ENCODE measurements at regions not wholly inside any gene's neighbourhood (a gene's known extent, or its start where the extent isn't known, plus 50 kb on each side); places are given as distances from the start of the nearest gene placed in this dataset.

DNA sequence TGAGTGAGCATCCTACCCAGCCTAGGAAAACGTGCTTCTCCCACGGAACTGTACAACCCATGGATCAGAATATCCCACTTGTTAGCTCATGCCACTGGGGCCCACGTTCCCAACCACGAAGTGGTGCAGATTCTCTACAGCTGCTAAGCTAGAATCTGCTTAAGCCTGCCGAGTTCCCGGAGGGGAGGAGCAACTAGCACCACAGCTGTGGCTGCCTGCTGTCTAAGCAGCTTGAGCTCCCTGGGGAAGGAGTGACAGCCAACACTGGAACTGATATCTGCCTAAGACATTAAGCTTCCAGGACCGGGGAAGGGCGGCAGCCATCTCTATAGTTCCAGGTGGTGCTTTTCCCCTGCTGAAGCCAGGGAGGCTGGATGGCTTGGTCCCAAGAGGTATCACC is 334.7 kb upstream of the CHRM2 start:
- Histone ChIP-seq H3K9me3 (ENCODE audit: control insufficient read depth, insufficient read depth, low read depth, low read length) (no peaks in the 10 kb centered on the region), H3K4me1 (ENCODE audit: control insufficient read depth, insufficient read depth, low read length) (no peaks in the 10 kb centered on the region), H3K4me3 (ENCODE audit: low read depth, low read length) (no peak overlapping the region), H3K36me3 (ENCODE audit: control insufficient read depth, insufficient read depth, low read length) (no peaks in the 10 kb centered on the region), H3K9ac (ENCODE audit: low read length) (no peak overlapping the region), H3K27ac (ENCODE audit: low read depth, low read length) (no peak overlapping the region), H3K27me3 (ENCODE audit: control insufficient read depth, insufficient read depth, low read length) (no peaks in the 10 kb centered on the region)

GRCh38 chr7:136530831-136531230 is 337.6 kb upstream of the CHRM2 start:
- no peak overlapping the region for H3K4me3 ChIP-seq (ENCODE audit: low read depth, low read length)
- no peak overlapping the region for H3K9ac ChIP-seq (ENCODE audit: low read length)
- no peaks in the 10 kb centered on the region for H3K9me3 ChIP-seq (ENCODE audit: control insufficient read depth, insufficient read depth, low read depth, low read length)
- no peaks in the 10 kb centered on the region for H3K36me3 ChIP-seq (ENCODE audit: control insufficient read depth, insufficient read depth, low read length)
- no peaks in the 10 kb centered on the region for H3K27me3 ChIP-seq (ENCODE audit: control insufficient read depth, insufficient read depth, low read length)
- H3K27ac ChIP-seq (ENCODE audit: low read depth, low read length), result no peak overlapping the region
- no peaks in the 10 kb centered on the region for H3K4me1 ChIP-seq (ENCODE audit: control insufficient read depth, insufficient read depth, low read length)

- Histone ChIP-seq H3K4me3 (ENCODE audit: low read depth, low read length) (no peak overlapping the region), H3K4me1 (ENCODE audit: control insufficient read depth, insufficient read depth, low read length) (no peaks in the 10 kb centered on the region), H3K36me3 (ENCODE audit: control insufficient read depth, insufficient read depth, low read length) (no peaks in the 10 kb centered on the region), H3K9ac (ENCODE audit: low read length) (no peak overlapping the region), H3K27ac (ENCODE audit: low read depth, low read length) (no peak overlapping the region), H3K9me3 (ENCODE audit: control insufficient read depth, insufficient read depth, low read depth, low read length) (no peaks in the 10 kb centered on the region), H3K27me3 (ENCODE audit: control insufficient read depth, insufficient read depth, low read length) (no peaks in the 10 kb centered on the region)
Measured at GRCh38 chr7:136528329-136528728, 340.1 kb upstream of the CHRM2 start.

DNA sequence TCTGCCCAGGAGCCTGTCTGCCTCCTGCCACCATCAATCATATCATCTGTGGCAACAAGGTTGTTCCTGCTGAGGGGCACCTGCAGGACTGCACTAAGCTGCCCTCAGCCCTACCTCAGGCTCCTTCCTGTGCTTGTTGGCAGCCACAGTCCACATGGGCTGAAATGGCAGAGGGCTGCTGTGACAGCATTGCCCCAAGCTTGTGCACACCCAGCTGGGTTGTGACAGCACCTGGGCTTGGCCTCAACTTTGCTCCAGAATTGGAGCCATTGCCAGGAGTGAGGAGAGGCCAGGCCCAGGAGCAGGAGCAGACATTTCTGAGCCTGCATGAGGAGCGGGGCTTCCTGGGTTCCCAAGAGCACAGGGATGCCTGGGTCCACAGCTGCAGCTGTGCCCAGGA is 340.9 kb upstream of the CHRM2 start:
- Histone ChIP-seq H3K4me3 (ENCODE audit: low read depth, low read length) (no peak overlapping the region), H3K27ac (ENCODE audit: low read depth, low read length) (no peak overlapping the region), H3K4me1 (ENCODE audit: control insufficient read depth, insufficient read depth, low read length) (no peaks in the 10 kb centered on the region), H3K9me3 (ENCODE audit: control insufficient read depth, insufficient read depth, low read depth, low read length) (no peaks in the 10 kb centered on the region), H3K9ac (ENCODE audit: low read length) (no peak overlapping the region), H3K27me3 (ENCODE audit: control insufficient read depth, insufficient read depth, low read length) (no peaks in the 10 kb centered on the region), H3K36me3 (ENCODE audit: control insufficient read depth, insufficient read depth, low read length) (no peaks in the 10 kb centered on the region)

DNA sequence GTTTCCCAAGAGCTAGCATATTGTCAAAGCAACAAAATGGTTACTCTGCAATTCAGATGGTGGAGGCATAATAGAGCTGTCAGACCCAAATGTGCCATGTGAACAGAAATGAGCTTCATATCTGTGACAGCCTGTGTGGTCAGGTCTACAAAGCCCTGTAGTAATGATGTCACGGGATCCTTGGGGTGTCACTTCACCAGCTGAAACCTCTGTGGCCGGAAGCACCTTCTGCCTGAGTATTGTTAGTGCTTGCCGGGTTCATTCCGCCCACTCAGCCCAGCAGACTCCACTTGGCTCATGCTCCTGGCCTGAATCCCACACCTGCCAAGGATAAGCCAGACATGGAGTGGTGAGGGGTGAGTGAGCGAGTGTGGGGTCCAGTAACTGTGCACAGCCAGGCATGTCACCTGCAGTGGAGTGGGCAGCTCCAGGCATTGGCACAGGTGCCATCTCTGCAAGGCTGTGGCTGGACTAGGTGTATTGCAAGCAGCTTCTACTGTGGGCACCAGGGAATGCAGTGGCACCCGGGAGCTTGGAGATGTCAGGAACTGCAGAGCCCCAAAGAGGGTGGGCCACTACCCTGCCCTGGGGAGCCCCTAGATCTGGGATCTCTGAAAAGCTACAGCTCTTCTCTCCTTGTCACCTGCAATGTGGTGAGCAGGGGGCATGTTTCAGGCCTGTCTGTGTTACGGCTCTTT is 341.9 kb upstream of the CHRM2 start:
- Histone ChIP-seq H3K27ac (ENCODE audit: low read depth, low read length) (no peak overlapping the region), H3K4me1 (ENCODE audit: control insufficient read depth, insufficient read depth, low read length) (no peaks in the 10 kb centered on the region), H3K4me3 (ENCODE audit: low read depth, low read length) (no peak overlapping the region), H3K36me3 (ENCODE audit: control insufficient read depth, insufficient read depth, low read length) (no peaks in the 10 kb centered on the region), H3K27me3 (ENCODE audit: control insufficient read depth, insufficient read depth, low read length) (no peaks in the 10 kb centered on the region), H3K9me3 (ENCODE audit: control insufficient read depth, insufficient read depth, low read depth, low read length) (no peaks in the 10 kb centered on the region), H3K9ac (ENCODE audit: low read length) (no peak overlapping the region)

GRCh38 chr7:136523571-136523970 is 344.9 kb upstream of the CHRM2 start:
- Histone ChIP-seq H3K9me3 (ENCODE audit: control insufficient read depth, insufficient read depth, low read depth, low read length) (no peaks in the 10 kb centered on the region), H3K9ac (ENCODE audit: low read length) (no peak overlapping the region), H3K27me3 (ENCODE audit: control insufficient read depth, insufficient read depth, low read length) (no peaks in the 10 kb centered on the region), H3K4me3 (ENCODE audit: low read depth, low read length) (no peak overlapping the region), H3K27ac (ENCODE audit: low read depth, low read length) (no peak overlapping the region), H3K4me1 (ENCODE audit: control insufficient read depth, insufficient read depth, low read length) (no peaks in the 10 kb centered on the region), H3K36me3 (ENCODE audit: control insufficient read depth, insufficient read depth, low read length) (no peaks in the 10 kb centered on the region)

DNA sequence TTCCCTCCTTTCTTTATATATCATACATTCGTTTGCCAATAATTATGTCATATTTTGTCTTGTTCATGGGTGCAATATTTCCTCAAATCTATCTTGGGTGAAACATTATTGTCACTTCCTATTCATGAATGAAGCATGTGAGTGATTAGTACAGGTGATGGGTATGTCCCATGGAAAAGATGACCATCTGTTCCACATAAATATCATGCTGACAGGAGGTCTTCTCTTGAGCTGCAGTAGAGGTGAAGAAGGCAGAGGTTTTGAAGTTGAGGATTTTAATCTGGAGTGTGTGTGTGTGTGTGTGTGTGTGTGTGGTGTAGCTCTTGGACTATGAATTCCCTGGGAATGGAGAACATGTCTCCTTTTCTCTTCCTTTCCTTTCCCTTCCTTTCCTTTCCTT is 350.5 kb upstream of the CHRM2 start:
- H3K9me3 ChIP-seq (ENCODE audit: control insufficient read depth, insufficient read depth, low read depth, low read length), result no peaks in the 10 kb centered on the region
- no peak overlapping the region for H3K9ac ChIP-seq (ENCODE audit: low read length)
- H3K4me1 ChIP-seq (ENCODE audit: control insufficient read depth, insufficient read depth, low read length), result peaks cover 4% of the 10 kb centered on the region; the same call in 1 of the 2 replicates
- no peak overlapping the region for H3K4me3 ChIP-seq (ENCODE audit: low read depth, low read length)
- no peaks in the 10 kb centered on the region for H3K36me3 ChIP-seq (ENCODE audit: control insufficient read depth, insufficient read depth, low read length)
- H3K27ac ChIP-seq (ENCODE audit: low read depth, low read length), result no peak overlapping the region
- H3K27me3 ChIP-seq (ENCODE audit: control insufficient read depth, insufficient read depth, low read length), result no peaks in the 10 kb centered on the region

- H3K36me3 ChIP-seq (ENCODE audit: control insufficient read depth, insufficient read depth, low read length), result no peaks in the 10 kb centered on the region
- H3K27ac ChIP-seq (ENCODE audit: low read depth, low read length), result no peak overlapping the region
- H3K9ac ChIP-seq (ENCODE audit: low read length), result no peak overlapping the region
- peaks cover 4% of the 10 kb centered on the region; the same call in 1 of the 2 replicates for H3K4me1 ChIP-seq (ENCODE audit: control insufficient read depth, insufficient read depth, low read length)
- no peaks in the 10 kb centered on the region for H3K27me3 ChIP-seq (ENCODE audit: control insufficient read depth, insufficient read depth, low read length)
- no peak overlapping the region for H3K4me3 ChIP-seq (ENCODE audit: low read depth, low read length)
- H3K9me3 ChIP-seq (ENCODE audit: control insufficient read depth, insufficient read depth, low read depth, low read length), result no peaks in the 10 kb centered on the region
Measured at GRCh38 chr7:136514776-136515175, 353.7 kb upstream of the CHRM2 start.

DNA sequence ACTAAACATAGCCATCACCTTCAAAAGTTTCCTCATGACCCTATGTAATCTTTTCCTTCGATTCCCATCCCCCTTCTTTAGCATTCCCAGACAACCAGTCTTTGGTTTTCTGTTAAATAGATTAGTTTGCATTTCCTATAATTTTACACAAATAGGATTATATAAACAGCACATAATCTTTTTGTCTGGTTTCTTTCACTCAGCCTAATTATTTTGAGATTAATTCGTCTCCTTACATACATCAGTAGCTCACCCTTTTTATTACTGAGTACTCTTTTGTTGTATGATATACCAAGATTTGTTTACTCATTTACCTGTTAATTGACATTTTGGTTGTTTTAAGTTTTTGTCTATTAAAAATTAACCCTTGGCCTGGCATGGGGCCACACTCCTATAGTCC is 354.7 kb upstream of the CHRM2 start:
- H3K4me3 ChIP-seq (ENCODE audit: low read depth, low read length), result no peak overlapping the region
- no peak overlapping the region for H3K9ac ChIP-seq (ENCODE audit: low read length)
- H3K27ac ChIP-seq (ENCODE audit: low read depth, low read length), result no peak overlapping the region
- H3K9me3 ChIP-seq (ENCODE audit: control insufficient read depth, insufficient read depth, low read depth, low read length), result no peaks in the 10 kb centered on the region
- H3K27me3 ChIP-seq (ENCODE audit: control insufficient read depth, insufficient read depth, low read length), result no peaks in the 10 kb centered on the region
- no peaks in the 10 kb centered on the region for H3K36me3 ChIP-seq (ENCODE audit: control insufficient read depth, insufficient read depth, low read length)
- peaks cover 4% of the 10 kb centered on the region; the same call in 1 of the 2 replicates for H3K4me1 ChIP-seq (ENCODE audit: control insufficient read depth, insufficient read depth, low read length)

GRCh38 chr7:136509466-136509865 is 359.0 kb upstream of the CHRM2 start:
- H3K27me3 ChIP-seq (ENCODE audit: control insufficient read depth, insufficient read depth, low read length), result no peaks in the 10 kb centered on the region
- H3K27ac ChIP-seq (ENCODE audit: low read depth, low read length), result no peak overlapping the region
- no peaks in the 10 kb centered on the region for H3K4me1 ChIP-seq (ENCODE audit: control insufficient read depth, insufficient read depth, low read length)
- H3K4me3 ChIP-seq (ENCODE audit: low read depth, low read length), result no peak overlapping the region
- H3K36me3 ChIP-seq (ENCODE audit: control insufficient read depth, insufficient read depth, low read length), result no peaks in the 10 kb centered on the region
- no peaks in the 10 kb centered on the region for H3K9me3 ChIP-seq (ENCODE audit: control insufficient read depth, insufficient read depth, low read depth, low read length)
- H3K9ac ChIP-seq (ENCODE audit: low read length), result no peak overlapping the region

DNA sequence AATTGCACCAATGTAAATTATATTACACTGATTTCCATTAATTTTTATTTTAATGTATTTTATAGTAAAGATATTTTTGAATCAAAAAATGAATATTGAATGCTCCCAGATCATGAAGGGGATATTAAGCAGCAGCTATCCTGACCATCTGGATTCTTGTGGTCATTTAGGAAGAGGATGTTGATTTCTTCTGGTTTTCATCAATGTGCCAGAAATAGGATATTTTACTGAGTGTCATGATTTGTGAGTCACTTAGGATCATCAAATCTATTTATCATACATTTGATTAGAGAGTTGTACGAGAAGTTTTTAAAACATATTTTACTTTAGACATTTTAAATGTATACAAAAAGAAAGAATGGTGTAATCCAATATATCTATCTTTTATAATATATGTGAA is 366.3 kb upstream of the CHRM2 start:
- H3K27me3 ChIP-seq (ENCODE audit: control insufficient read depth, insufficient read depth, low read length), result no peaks in the 10 kb centered on the region
- H3K4me3 ChIP-seq (ENCODE audit: low read depth, low read length), result no peak overlapping the region
- no peak overlapping the region for H3K27ac ChIP-seq (ENCODE audit: low read depth, low read length)
- H3K36me3 ChIP-seq (ENCODE audit: control insufficient read depth, insufficient read depth, low read length), result no peaks in the 10 kb centered on the region
- H3K9me3 ChIP-seq (ENCODE audit: control insufficient read depth, insufficient read depth, low read depth, low read length), result no peaks in the 10 kb centered on the region
- no peak overlapping the region for H3K9ac ChIP-seq (ENCODE audit: low read length)
- H3K4me1 ChIP-seq (ENCODE audit: control insufficient read depth, insufficient read depth, low read length), result no peaks in the 10 kb centered on the region

- Histone ChIP-seq H3K4me1 (ENCODE audit: control insufficient read depth, insufficient read depth, low read length) (no peaks in the 10 kb centered on the region), H3K4me3 (ENCODE audit: low read depth, low read length) (no peak overlapping the region), H3K36me3 (ENCODE audit: control insufficient read depth, insufficient read depth, low read length) (no peaks in the 10 kb centered on the region), H3K27ac (ENCODE audit: low read depth, low read length) (no peak overlapping the region), H3K9me3 (ENCODE audit: control insufficient read depth, insufficient read depth, low read depth, low read length) (no peaks in the 10 kb centered on the region), H3K27me3 (ENCODE audit: control insufficient read depth, insufficient read depth, low read length) (no peaks in the 10 kb centered on the region), H3K9ac (ENCODE audit: low read length) (no peak overlapping the region)
Measured at GRCh38 chr7:136501151-136501550, 367.3 kb upstream of the CHRM2 start.
